ENCODE measurements at regions not wholly inside any gene's neighbourhood (a gene's known extent, or its start where the extent isn't known, plus 50 kb on each side); places are given as distances from the start of the nearest gene placed in this dataset.

GRCh38 chr2:6359964-6360363 is 505.7 kb downstream of the CMPK2 start:
- DNase-seq: no peak

- no peak for DNase-seq
Measured at GRCh38 chr2:6362671-6363450, 502.8 kb downstream of the CMPK2 start.

GRCh38 chr2:6368281-6368680 is 497.4 kb downstream of the CMPK2 start:
- DNase-seq: no peak

GRCh38 chr2:6369266-6369665 is 496.4 kb downstream of the CMPK2 start:
- DNase-seq: no peak

- DNase-seq: no peak
Measured at GRCh38 chr2:6370753-6371551, 494.8 kb downstream of the CMPK2 start.

GRCh38 chr2:6372317-6372901 is 493.3 kb downstream of the CMPK2 start:
- DNase-seq: no peak

- no peak for DNase-seq
Measured at GRCh38 chr2:6381326-6381725, 484.4 kb downstream of the CMPK2 start.

- no peak for DNase-seq
Measured at GRCh38 chr2:6384341-6384740, 481.4 kb downstream of the CMPK2 start.

- DNase-seq: no peak
Measured at GRCh38 chr2:6392354-6392753, 473.4 kb downstream of the CMPK2 start.

GRCh38 chr2:6392966-6393365 is 472.7 kb downstream of the CMPK2 start:
- DNase-seq: no peak

GRCh38 chr2:6393819-6394218 is 471.9 kb downstream of the CMPK2 start:
- DNase-seq: no peak

GRCh38 chr2:6394276-6394675 is 471.4 kb downstream of the CMPK2 start:
- DNase-seq: no peak

GRCh38 chr2:6398421-6398820 is 467.3 kb downstream of the CMPK2 start:
- DNase-seq: no peak

- no peak for DNase-seq
Measured at GRCh38 chr2:6401301-6401700, 464.4 kb downstream of the CMPK2 start.

GRCh38 chr2:6408057-6408456 is 457.6 kb downstream of the CMPK2 start:
- DNase-seq: no peak

GRCh38 chr2:6410313-6410712 is 455.4 kb downstream of the CMPK2 start:
- DNase-seq: no peak

- no peak for DNase-seq
Measured at GRCh38 chr2:6412533-6413091, 453.1 kb downstream of the CMPK2 start.

GRCh38 chr2:6417050-6417449 is 448.7 kb downstream of the CMPK2 start:
- no peak for DNase-seq

- no peak for DNase-seq
Measured at GRCh38 chr2:6418291-6418690, 447.4 kb downstream of the CMPK2 start.

- no peak for DNase-seq
Measured at GRCh38 chr2:6421138-6421730, 444.5 kb downstream of the CMPK2 start.

- no peak for DNase-seq
Measured at GRCh38 chr2:6421888-6422287, 443.8 kb downstream of the CMPK2 start.

GRCh38 chr2:6423157-6423556 is 442.6 kb downstream of the CMPK2 start:
- DNase-seq: no peak

GRCh38 chr2:6423944-6424343 is 441.8 kb downstream of the CMPK2 start:
- DNase-seq: no peak

All from stimulated activated naive CD4-positive, alpha-beta T cell (primary cell).